SHP77 treated with DMSO at 0.1 percent for 48 hours (cell line): ENCODE measurements at regions not wholly inside any gene's neighbourhood (a gene's known extent, or its start where the extent isn't known, plus 50 kb on each side); places are given as distances from the start of the nearest gene placed in this dataset.
"Not testable (repeated sequence)": the region's sequence is repeated elsewhere in the genome, so short reads cannot be mapped to it uniquely, and the experiment has no call there.

Source experiments
- DNase-seq: peaks from one replicate; lab custom pipeline; 2025; lab: John Stamatoyannopoulos, UW

GRCh38 chr11:38562562-38562961 is 1964.5 kb upstream of the RAG2 start:
- DNase-seq = no peak

DNA sequence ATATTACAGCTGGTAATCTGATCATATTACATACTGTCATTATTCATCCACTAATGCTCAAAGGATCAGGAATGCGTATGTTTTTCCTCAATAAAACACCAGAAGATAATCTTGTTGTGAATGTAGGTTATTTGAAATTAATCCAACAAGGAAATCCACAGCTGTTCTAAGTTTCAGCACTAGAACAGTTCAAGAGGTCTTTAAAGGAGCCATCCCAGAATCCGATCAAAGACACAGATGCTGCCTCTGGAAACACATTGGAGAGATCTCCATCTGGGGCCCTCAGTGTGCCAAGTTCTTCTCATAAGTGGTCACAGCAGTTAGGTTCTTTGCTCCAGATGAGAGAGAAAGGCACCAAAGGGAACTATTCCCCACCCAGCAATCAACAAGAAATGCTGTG is 1955.1 kb upstream of the RAG2 start:
- DNase-seq = no peak

- no peak for DNase-seq
Observed at GRCh38 chr11:38547462-38547861, 1949.4 kb upstream of the RAG2 start.

- DNase-seq = no peak
Observed at GRCh38 chr11:38543986-38544385, 1946.0 kb upstream of the RAG2 start.

GRCh38 chr11:38543311-38543710 is 1945.3 kb upstream of the RAG2 start:
- no peak for DNase-seq

DNA sequence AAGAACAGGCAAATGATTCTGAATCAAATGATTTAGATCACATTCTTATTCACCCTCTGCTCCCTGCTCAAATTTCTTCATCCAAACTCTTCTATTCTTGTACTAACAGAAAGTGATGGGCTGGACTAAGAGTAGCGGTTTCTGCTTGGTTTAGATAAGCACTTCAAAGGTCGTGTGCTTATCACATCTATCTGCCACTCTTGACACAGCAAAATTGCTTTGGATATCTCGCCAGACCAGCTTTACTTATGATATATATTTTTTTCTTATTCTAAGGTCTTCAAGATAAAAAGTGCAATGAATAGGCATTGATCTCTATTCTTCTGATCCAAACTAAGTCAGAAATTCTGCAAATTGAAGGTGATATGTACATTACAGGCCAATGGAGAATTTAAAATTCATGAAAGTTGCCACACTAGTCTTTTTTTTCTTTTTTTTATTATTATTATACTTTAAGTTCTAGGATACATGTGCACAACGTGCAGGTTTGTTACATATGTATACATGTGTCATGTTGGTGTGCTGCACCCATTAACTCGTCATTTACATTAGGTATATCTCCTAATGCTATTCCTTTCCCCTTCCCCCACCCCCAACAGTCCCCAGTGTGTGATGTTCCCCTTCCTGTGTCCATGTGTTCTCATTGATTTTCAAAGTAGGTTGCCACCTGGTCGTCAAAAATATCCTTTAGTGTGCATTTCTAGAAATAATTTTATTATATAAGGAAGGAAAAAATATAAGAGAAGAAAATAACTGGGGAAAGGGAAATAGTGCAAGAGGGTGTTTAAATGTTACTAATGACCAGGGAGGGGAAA is 1941.0 kb upstream of the RAG2 start:
- DNase-seq = no peak

DNA sequence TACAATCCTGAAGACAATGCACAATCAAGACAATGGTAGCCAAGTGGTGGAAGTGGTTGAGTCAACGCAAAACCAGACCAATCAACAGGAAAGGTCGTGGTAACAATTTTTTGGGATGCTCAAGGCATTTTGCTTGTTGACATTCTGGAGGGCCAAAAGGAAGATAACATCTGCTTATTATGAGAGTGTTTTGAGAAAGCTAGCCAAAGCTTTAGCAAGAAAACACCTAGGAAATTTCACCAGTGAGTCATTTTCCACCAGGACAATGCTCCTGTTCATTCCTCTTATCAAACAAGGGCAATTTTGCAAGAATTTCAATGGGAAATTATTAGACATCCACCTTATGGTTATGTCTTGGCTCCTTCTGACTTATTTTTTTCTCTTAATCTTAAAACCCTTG is 1932.2 kb upstream of the RAG2 start:
- no peak for DNase-seq

DNA sequence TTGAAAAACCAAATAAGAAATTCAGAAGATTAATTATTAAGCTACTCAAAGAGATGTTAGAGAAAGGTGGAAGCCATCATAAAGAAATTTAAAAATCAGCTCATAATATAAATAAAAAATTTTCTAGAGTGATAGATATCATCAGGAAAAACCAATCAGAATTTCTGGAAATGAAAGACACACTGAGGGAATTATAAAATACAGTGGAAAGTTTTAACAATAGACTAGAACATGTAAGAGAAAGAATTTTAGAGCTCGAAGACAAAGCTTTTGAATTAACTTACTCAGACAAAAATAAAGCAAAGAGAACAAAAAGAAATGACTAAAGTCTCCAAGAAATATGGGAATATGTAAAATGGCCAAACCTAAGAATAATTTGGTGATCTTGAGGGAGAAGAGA is 1926.9 kb upstream of the RAG2 start:
- no peak for DNase-seq

DNA sequence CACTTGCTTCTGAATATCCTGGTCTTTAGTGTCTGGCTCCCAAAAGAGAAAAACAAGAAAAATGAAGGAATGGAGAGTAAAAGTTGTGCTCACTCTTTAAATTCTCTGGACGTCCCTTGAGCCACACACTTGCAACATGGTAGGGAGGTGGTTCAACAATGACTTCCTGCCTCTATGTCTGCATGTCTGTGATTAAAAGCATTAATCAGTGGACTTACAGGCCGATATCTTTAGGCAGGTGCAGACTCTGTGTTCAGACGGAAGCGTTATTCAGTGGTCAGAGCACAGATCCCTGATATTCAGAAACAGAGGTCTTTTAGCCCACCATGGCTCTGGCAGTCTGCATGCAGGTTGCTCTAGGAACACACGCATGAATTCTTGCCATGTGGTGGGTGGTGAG is 1920.0 kb upstream of the RAG2 start:
- DNase-seq = peak; percentile 27

GRCh38 chr11:38512830-38513229 is 1914.8 kb upstream of the RAG2 start:
- DNase-seq = not testable (repeated sequence)

DNA sequence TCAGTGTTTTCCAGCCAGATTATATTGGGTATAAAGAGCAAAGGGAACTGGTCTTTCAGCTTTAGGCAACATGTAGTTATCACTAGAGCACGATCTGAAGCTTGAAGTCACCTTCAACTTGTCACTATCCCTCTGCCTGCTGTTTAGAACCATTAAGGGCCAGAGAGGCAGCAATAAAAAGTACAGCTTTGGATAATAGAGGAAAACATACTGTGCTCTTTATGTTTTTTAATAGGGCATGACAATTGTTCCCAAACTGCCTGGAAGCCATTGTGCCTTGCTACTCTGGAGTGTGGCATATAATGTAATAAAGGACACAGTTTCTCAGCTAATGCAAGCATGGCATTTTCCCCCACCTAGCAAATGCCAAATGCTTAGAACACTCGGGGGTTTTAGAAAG is 1912.0 kb upstream of the RAG2 start:
- no peak for DNase-seq

DNA sequence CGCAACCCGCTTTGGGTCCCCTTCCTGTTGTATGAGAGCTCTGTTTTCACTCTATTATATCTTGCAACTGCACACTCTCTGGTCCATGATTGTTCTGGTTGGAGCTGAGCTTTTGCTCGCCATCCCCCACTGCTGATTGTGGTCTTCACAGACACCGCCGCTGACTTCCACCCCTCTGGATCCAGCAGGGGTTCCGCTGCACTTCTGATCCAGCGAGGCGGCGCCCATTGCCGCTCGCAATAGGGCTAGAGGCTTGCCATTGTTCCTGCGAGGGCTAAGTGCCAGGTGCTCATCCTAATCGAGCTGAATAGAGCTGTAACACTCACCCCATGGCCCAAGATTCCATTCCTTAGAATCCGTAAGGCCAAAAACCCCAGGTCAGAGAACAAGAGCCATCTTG is 1905.8 kb upstream of the RAG2 start:
- DNase-seq = no peak

GRCh38 chr11:38498721-38499120 is 1900.7 kb upstream of the RAG2 start:
- DNase-seq = no peak

DNA sequence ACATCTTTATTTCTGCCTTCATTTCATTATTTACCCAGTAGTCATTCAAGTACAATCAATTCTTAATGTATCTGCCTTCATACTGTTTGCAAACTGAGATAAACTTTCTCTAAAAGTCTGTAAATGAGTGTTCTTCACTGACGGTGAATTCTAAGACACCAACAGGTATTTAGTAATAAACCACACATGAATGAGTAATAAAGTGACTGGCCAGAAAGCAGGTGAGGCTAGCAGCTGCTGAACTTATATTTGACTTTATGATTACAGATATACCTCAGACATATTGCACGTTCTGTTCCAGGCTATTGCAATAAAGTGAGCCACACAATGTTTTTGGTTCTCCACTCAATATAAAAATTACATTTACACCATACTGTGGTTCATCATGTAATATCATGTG is 1894.0 kb upstream of the RAG2 start:
- DNase-seq = no peak

DNA sequence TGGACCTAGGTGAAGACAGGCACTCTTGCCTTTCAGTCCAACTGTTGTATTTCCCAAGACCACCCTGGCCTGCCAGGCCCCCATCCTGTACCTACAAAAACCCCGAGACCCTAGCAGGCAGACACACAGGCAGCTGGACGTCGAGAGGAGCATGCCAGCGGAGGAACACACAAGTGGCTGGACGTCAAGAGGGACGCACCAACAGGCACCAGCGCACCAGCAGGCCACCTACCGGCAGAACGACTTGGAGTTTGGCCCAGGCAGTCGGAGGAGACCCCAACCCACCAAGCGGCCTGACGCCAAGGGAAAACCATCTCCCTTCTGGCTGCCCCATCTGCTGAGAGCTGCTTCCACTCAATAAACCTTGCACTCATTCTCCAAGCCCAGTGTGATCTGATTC is 1883.4 kb upstream of the RAG2 start:
- no peak for DNase-seq

GRCh38 chr11:38476808-38477575 is 1879.0 kb upstream of the RAG2 start:
- DNase-seq = no peak

- DNase-seq = no peak
Observed at GRCh38 chr11:38461751-38462150, 1863.7 kb upstream of the RAG2 start.

- DNase-seq = no peak
Observed at GRCh38 chr11:38460896-38461295, 1862.9 kb upstream of the RAG2 start.

DNA sequence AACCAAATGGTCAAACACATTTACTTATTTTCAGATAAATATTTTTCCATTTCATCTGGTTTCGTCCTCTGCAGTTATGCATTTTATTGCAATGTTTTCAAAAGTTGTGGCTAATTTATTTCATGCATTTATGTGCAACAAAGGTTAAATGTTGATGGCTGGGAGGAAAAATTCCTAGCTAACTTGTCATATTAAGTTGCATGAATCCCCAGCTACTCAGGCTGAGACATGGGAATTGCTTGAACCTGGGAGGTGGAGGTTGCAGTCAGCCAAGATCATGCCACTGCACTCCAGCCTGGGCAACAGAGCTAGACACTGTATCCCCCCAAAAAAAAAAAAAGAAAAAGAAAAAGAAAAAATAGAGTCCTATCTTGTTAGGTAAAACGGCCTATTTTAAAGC is 1862.4 kb upstream of the RAG2 start:
- DNase-seq = no peak

GRCh38 chr11:38456371-38456770 is 1858.3 kb upstream of the RAG2 start:
- no peak for DNase-seq

DNA sequence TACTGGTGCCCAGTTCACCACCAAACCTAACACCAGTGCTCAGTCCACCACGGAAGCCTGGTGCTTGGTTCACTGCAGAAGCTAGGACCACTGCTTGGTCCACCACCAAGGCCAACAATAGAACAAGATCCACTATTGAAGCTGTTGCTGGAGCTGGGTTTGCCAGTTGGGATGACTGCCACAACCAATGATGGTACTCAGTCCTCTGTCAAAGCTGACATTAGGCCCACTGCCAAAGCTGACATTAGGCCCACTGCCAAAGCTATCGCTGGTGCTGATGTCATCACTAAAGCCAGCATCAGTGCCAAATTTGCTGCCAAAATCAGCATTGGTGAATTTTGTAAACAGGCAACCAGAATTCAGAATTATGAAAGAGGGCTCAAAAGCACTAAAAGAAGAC is 1850.2 kb upstream of the RAG2 start:
- no peak for DNase-seq

GRCh38 chr11:38446336-38446735 is 1848.3 kb upstream of the RAG2 start:
- DNase-seq = no peak

DNA sequence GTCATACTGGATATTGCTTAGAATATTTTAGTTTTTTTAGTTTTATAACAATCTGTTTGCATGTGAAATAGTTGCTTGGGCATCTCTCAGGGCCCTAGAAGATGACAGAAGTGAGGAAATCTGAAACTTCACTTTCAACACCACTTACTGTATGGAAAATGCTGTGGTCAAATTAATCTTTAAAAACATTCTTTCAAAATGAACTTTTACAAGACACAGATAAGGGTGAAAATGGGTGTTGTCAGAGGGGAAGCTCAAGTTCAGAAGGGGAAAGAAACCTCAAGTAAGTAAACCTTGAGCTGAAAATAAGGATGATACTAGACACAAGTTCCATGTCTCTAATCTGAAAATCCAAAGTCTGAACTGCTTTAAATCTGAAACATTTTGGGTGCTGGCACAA is 1840.1 kb upstream of the RAG2 start:
- no peak for DNase-seq

- no peak for DNase-seq
Observed at GRCh38 chr11:38425578-38425977, 1827.5 kb upstream of the RAG2 start.
